Hypothalamus (tissue), 51 donors: ENCODE measurements at regions not wholly inside any gene's neighbourhood (a gene's known extent, or its start where the extent isn't known, plus 50 kb on each side); places are given as distances from the start of the nearest gene placed in this dataset.

Experiments used
- DNase-seq, 51 donors: peaks; one replicate each; lab custom pipeline; 2025; lab: John Stamatoyannopoulos, UW

GRCh38 chr12:107461222-107461975, 224.2 kb upstream of the PWP1 start:
- no peak for DNase-seq

- DNase-seq, result no peak
Measured at GRCh38 chr12:107462428-107463332, 222.9 kb upstream of the PWP1 start.

- no peak for DNase-seq
Measured at GRCh38 chr12:107464644-107465043, 221.0 kb upstream of the PWP1 start.

GRCh38 chr12:107465625-107466024, 220.0 kb upstream of the PWP1 start:
- no peak for DNase-seq

- DNase-seq, result peak in 1 of 51 donors; percentile 0
Measured at GRCh38 chr12:107467716-107468115, 217.9 kb upstream of the PWP1 start.

- peak in 2 of 51 donors; percentile 3 to 5 for DNase-seq
Measured at GRCh38 chr12:107468182-107468581, 217.4 kb upstream of the PWP1 start.

- no peak for DNase-seq
Measured at GRCh38 chr12:107469011-107469410, 216.6 kb upstream of the PWP1 start.

GRCh38 chr12:107470645-107471044, 215.0 kb upstream of the PWP1 start:
- no peak for DNase-seq

- DNase-seq, result no peak
Measured at GRCh38 chr12:107472308-107472707, 213.3 kb upstream of the PWP1 start.

GRCh38 chr12:107474099-107474498, 211.5 kb upstream of the PWP1 start:
- no peak for DNase-seq

GRCh38 chr12:107474639-107475539, 210.7 kb upstream of the PWP1 start:
- DNase-seq, result no peak

GRCh38 chr12:107475900-107476299, 209.7 kb upstream of the PWP1 start:
- DNase-seq, result no peak

- no peak for DNase-seq
Measured at GRCh38 chr12:107477018-107477417, 208.6 kb upstream of the PWP1 start.

- no peak for DNase-seq
Measured at GRCh38 chr12:107477947-107478610, 207.5 kb upstream of the PWP1 start.

GRCh38 chr12:107478881-107479280, 206.7 kb upstream of the PWP1 start:
- DNase-seq, result no peak

GRCh38 chr12:107480836-107481608, 204.6 kb upstream of the PWP1 start:
- DNase-seq, result no peak

- DNase-seq, result no peak
Measured at GRCh38 chr12:107484230-107484629, 201.4 kb upstream of the PWP1 start.

- DNase-seq, result no peak
Measured at GRCh38 chr12:107484941-107485340, 200.7 kb upstream of the PWP1 start.

- DNase-seq, result no peak
Measured at GRCh38 chr12:107485731-107486130, 199.9 kb upstream of the PWP1 start.
